HG02943 (cell line): ENCODE measurements at regions not wholly inside any gene's neighbourhood (a gene's known extent, or its start where the extent isn't known, plus 50 kb on each side); places are given as distances from the start of the nearest gene placed in this dataset.
"Not testable (repeated sequence)": the region's sequence is repeated elsewhere in the genome, so short reads cannot be mapped to it uniquely, and the experiment has no call there.

Experiments
- ATAC-seq: cut with Tn5 transposase; IDR thresholded peaks from one replicate; pipeline ENCODE4 v1.9.1; 2021; ENCODE audit warnings: mild to moderate bottlenecking, low read depth, moderate library complexity; ENCODE audit not compliant: unreplicated experiment

DNA sequence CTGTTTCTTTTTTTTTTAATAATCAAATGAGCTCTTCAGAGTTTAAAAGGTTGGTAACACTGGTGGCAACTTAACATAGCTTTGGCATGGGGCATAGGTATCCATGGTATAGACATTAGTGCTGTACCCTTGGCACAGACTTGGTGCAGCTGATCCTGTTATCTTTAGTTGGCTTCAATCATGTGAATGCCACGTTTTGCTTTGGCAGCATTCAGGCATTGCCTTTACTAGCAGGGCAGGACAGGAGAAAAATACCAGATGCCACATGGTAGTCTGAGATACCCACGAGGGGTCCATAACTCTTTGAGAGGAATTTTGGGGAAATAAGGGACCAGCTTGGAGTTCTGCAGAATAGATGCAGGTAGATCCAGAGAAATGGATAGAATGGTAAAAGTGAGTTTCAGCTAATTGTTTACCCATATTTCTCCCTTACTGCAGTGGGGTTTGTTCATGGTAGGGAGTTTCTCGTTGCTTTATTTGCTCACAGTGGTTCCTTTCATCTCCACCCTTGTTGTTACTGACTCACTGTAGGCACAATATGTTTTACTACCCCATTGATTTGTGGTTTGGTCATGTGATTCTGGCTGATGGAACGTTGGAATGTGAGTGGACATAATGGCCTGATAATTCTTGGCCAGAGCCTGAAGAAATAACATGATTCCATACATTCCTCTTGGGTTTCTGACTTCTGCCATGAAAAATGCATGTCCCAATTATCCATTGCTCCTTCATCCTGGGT lies 342.7 kb downstream of the GLUD2 start:
- no peak for ATAC-seq

DNA sequence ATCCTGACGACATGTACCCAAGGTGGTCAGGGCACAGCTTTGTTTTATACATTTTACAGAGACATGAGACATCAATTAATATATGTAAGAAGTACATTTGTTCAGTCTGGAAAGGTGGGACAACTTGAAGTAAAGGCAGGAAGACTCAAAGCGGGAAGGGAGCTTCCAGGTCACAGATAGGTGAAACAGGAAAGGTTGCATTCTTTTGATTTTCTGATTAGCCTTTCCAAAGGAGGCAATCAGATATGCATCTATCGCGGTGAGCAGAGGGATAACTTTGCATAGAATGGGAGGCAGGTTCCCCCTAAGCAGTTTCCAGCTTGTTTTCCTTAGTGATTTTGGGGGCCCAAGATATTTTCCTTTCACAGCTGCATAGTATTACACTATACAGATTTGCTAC lies 358.4 kb downstream of the GLUD2 start:
- ATAC-seq, result no peak

GRCh38 chrX:121407627-121408026 lies 360.2 kb downstream of the GLUD2 start:
- no peak for ATAC-seq

DNA sequence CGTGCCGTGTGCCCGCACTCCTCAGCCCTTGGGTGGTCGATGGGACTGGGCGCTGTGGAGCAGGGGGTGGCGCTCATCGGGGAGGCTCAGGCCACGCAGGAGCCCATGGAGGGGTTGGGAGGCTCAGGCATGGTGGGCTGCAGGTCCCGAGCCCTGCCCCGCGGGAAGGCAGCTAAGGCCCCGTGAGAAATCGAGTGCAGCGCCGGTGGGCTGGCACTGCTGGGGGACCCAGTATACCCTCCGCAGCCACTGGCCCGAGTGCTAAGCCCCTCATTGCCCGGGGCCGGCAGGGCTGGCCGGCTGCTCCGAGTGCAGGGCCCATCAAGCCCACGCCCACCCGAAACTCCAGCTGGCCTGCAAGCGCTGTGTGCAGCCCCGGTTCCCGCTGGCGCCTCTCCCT lies 384.1 kb downstream of the GLUD2 start:
- ATAC-seq, result not testable (repeated sequence)

- no peak for ATAC-seq
Measured at GRCh38 chrX:121433289-121433688, 385.9 kb downstream of the GLUD2 start.

- ATAC-seq, result not testable (repeated sequence)
Measured at GRCh38 chrX:121437666-121438065, 390.3 kb downstream of the GLUD2 start.

DNA sequence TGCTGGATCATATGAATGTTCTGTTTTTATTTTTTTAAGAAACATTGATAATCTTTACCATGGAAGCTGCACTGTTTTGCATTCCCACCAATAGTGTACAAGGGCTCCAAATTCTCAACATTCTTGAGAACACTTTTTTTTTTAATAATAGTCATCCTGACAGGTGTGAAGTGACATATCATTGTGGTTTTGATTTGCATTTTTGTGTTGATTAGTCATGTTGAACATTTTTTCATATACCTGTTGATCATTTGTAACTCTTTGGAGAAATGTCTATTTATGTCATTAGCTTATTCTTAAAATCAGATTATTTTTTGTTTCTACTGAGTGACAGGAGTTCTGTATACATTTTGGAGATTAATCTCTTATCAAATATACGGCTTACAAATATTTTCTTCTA lies 408.5 kb downstream of the GLUD2 start:
- no peak for ATAC-seq

DNA sequence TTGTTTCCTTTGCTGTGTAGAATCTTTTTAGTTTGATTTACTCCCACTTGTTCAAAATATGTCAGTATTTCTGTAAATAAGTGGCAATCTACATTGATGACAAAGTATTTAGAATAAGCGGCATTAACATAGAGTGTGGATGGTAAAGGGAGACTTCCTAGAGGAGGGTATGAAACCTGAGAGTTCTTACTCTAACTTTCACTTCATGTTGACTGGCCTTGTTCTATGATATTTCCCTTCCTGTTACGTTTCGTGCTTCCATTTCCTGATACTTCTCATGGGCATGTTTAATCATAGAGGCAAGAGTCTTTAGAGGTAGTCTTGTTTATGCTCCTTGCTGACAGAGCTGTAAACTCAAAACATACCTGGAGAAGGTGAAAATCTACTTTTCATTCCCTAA lies 408.9 kb downstream of the GLUD2 start:
- peak; percentile 84 for ATAC-seq

- ATAC-seq, result no peak
Measured at GRCh38 chrX:121457096-121457495, 409.7 kb downstream of the GLUD2 start.

GRCh38 chrX:121479406-121479805 lies 432.0 kb downstream of the GLUD2 start:
- ATAC-seq, result no peak

- no peak for ATAC-seq
Measured at GRCh38 chrX:121496966-121497365, 449.6 kb downstream of the GLUD2 start.

DNA sequence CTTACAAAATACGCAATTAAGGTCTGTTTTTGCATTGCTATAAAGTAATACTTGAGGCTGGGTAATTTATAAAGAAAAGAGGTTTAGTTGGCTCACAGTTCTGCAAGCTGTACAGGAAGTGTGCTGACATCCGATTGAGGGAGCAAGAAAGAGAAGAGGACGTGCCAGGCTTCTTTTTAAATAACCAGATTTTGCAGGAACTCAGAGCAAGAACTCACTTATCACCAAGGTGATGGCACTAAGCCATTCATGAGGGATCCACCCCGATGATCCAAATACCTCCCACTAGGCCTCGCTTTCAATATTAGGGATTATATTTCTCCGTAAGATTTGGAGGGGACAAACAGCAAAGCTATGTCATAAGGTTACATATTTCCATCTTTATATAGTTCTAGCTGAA lies 456.7 kb downstream of the GLUD2 start:
- ATAC-seq, result no peak

GRCh38 chrX:121546317-121546716 lies 498.9 kb downstream of the GLUD2 start:
- no peak for ATAC-seq

GRCh38 chrX:121558886-121559285 lies 511.5 kb downstream of the GLUD2 start:
- ATAC-seq, result no peak

DNA sequence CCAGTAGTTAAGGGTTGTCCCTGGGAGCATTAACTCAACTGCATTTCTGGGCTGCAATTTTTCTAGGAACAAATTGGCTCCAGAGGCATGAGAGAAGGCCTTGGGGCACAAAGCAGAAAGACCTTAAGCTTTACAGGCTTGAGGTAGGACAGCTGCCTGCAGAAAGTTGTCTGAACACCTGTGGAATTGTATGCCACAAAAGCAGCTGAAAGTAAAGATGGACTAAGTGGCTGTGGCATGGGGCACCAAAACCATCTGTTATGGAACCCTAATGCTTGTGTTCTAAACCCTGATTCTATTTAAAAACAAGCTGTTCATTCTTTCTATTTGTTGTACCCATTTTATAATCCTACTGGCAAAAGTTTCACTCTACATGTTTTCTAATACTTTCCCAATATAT lies 515.2 kb downstream of the GLUD2 start:
- ATAC-seq, result no peak

- ATAC-seq, result no peak
Measured at GRCh38 chrX:121569609-121570008, 522.2 kb downstream of the GLUD2 start.

DNA sequence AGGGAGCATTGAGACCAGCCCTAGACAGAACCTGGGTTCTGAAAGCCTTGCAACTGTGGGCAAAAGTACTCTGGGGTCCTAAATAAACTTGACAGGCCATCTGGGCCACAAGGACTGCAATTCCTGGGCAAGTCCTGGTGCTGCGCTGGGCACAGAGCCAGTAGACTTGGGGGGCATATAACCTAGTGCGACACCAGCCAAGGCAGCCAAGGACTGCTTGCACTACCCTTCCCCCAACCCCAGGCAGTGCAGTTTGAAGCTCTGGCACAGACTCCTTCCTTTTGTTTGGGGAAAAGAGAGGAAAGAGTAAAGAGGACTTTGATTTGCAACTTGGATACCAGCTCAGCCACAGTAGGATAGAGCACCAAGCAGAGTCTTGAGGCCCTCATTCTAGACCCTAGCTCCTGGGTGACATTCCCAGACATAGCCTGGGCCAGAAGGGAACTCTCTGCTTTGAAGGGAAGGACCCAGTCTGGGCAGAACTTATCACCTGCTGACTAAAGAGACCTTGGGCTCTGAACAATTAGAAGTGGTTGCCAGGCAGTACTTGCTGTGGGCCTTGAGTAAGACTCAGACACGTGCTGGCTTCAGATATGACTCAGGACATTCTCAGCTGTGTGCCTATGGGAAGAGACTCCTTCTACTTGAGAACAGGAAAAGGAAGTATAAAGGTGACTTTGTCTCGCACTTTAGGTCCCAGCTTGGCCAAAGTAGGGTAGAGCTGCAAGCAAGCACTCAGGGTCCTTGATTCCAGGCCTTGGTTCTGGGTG lies 522.8 kb downstream of the GLUD2 start:
- ATAC-seq, result no peak

DNA sequence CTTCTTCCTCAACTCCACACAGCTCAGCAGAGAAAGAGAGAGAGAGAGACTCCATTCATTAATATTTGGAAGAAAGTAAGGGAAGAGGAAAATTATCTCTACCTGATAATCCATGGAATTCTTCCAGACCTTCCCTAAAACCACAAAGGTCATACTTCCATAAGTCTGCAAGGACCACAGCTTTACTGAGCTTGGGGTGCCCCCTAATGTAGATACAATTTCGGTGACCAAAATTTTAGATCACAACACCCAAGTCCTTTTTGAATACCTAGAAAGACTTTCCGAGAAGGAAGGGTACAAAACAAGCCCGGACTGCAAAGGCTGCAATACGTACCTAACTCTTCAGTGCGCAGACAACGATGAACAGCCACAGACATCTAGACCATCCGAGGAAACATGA lies 523.9 kb downstream of the GLUD2 start:
- no peak for ATAC-seq

GRCh38 chrX:121574384-121574783 lies 527.0 kb downstream of the GLUD2 start:
- ATAC-seq, result not testable (repeated sequence)

DNA sequence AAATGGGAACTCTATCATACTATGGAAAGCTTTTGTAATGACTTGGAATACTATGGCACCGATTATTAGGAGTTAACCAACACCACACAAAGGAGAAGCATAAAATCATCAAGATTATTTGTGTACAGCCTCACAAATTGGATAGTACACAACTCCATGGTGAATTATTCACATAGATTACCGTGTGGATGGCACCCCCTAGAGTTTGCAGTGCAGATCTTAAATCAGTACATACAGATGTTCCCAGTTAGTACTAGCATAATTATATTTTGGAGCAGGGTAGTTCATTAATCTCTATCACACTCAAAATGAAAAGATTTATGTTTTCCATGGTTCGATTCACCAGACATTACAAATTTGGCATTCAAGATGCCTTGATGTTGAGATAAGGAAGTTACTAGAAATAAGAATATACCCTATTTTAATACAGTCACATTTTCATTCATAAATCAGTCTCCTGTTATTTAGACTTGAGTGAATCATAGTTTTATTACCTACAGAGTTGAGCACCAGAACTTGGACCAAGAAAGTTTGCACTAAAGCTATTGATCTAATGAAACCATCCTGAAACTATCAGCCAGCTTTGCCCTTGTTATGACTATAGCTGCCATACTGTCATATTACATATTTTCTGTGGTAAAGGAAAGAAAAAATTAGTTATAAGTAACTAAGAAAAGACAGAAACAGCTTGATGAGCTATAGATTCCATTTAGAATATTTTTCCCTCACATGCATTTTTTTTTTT lies 531.8 kb downstream of the GLUD2 start:
- ATAC-seq, result no peak

DNA sequence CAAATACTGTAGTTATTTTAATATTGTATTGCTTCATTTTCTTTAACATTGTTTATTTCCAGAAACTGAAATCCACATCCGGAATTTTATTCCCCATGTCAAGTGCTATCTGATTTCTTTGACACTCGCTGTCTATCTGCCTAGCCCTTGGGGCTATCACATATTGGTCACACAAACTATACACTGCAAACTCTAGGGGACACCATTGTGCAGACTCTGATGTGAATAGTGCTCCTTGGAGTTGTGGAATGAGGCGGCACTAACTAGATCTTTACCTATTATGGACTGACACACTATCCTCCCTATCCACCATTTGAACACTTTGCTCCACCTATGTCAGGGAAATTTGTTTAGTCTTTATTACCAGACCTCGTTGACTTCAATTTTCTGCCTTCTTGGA lies 534.5 kb downstream of the GLUD2 start:
- ATAC-seq, result no peak
